ENCODE measurements at regions not wholly inside any gene's neighbourhood (a gene's known extent, or its start where the extent isn't known, plus 50 kb on each side); places are given as distances from the start of the nearest gene placed in this dataset.

- Mint-ChIP-seq H3K27me3 (ENCODE audit: low read depth, poor library complexity) (peaks cover 7% of the 10 kb centered on the region), H3K36me3 (ENCODE audit: low read depth) (no peaks in the 10 kb centered on the region), H3K27ac (no peak overlapping the region), H3K4me3 (no peak overlapping the region), H3K4me1 (peaks cover 43% of the 10 kb centered on the region), H3K9me3 (no peaks in the 10 kb centered on the region)
- no peak for DNase-seq
- no peak for TF ChIP-seq CTCF (IDR thresholded peaks at IDR 0.05)
Measured at GRCh38 chr19:28511655-28512054, 701.3 kb downstream of the UQCRFS1 start.

- H3K27me3 Mint-ChIP-seq (ENCODE audit: low read depth, poor library complexity): peaks cover 7% of the 10 kb centered on the region
- no peak for TF ChIP-seq CTCF (IDR thresholded peaks at IDR 0.05)
- peak overlapping the region; percentile 56 for H3K27ac Mint-ChIP-seq
- DNase-seq: no peak
- no peak overlapping the region for H3K4me3 Mint-ChIP-seq
- H3K4me1 Mint-ChIP-seq: peaks cover 39% of the 10 kb centered on the region
- H3K9me3 Mint-ChIP-seq: no peaks in the 10 kb centered on the region
- H3K36me3 Mint-ChIP-seq (ENCODE audit: low read depth): no peaks in the 10 kb centered on the region
Measured at GRCh38 chr19:28509079-28509895, 703.7 kb downstream of the UQCRFS1 start.

GRCh38 chr19:28508666-28509065 lies 704.3 kb downstream of the UQCRFS1 start:
- peak overlapping the region; percentile 56 for H3K27ac Mint-ChIP-seq
- H3K9me3 Mint-ChIP-seq: no peaks in the 10 kb centered on the region
- H3K4me3 Mint-ChIP-seq: no peak overlapping the region
- TF ChIP-seq CTCF (IDR thresholded peaks at IDR 0.05): no peak
- H3K4me1 Mint-ChIP-seq: peaks cover 40% of the 10 kb centered on the region
- no peaks in the 10 kb centered on the region for H3K36me3 Mint-ChIP-seq (ENCODE audit: low read depth)
- no peak for DNase-seq
- peaks cover 7% of the 10 kb centered on the region for H3K27me3 Mint-ChIP-seq (ENCODE audit: low read depth, poor library complexity)

- no peak for TF ChIP-seq CTCF (IDR thresholded peaks at IDR 0.05)
- Mint-ChIP-seq H3K9me3 (no peaks in the 10 kb centered on the region), H3K4me3 (no peak overlapping the region), H3K4me1 (peaks cover 64% of the 10 kb centered on the region), H3K27me3 (ENCODE audit: low read depth, poor library complexity) (peaks cover 6% of the 10 kb centered on the region), H3K27ac (no peak overlapping the region), H3K36me3 (ENCODE audit: low read depth) (no peaks in the 10 kb centered on the region)
- DNase-seq: no peak
Measured at GRCh38 chr19:28505933-28506332, 707.0 kb downstream of the UQCRFS1 start.

GRCh38 chr19:28505134-28505533 lies 707.8 kb downstream of the UQCRFS1 start:
- Mint-ChIP-seq H3K4me1 (peaks cover 65% of the 10 kb centered on the region), H3K4me3 (no peak overlapping the region)

More at GRCh38 chr19:28505134-28505533, 707.8 kb downstream of the UQCRFS1 start:
- H3K9me3 Mint-ChIP-seq: no peaks in the 10 kb centered on the region
- no peaks in the 10 kb centered on the region for H3K36me3 Mint-ChIP-seq (ENCODE audit: low read depth)
- H3K27ac Mint-ChIP-seq: no peak overlapping the region
- TF ChIP-seq CTCF (IDR thresholded peaks at IDR 0.05): no peak
- peaks cover 9% of the 10 kb centered on the region for H3K27me3 Mint-ChIP-seq (ENCODE audit: low read depth, poor library complexity)
- DNase-seq: no peak
